H1 (cell line): ENCODE measurements at regions not wholly inside any gene's neighbourhood (a gene's known extent, or its start where the extent isn't known, plus 50 kb on each side); places are given as distances from the start of the nearest gene placed in this dataset.

Experiments
- CTCF ChIA-PET: fragments of 300-600 bp; sonication (Branson Sonifier 250); formaldehyde crosslinking; loops from one replicate; lab custom pipeline; 2021; ENCODE audit not compliant: partially characterized antibody; lab: Charles Lee
- POLR2A ChIA-PET: fragments of 300-600 bp; sonication (Branson Sonifier 250); formaldehyde crosslinking; loops from one replicate; lab custom pipeline; 2021; ENCODE audit warnings: inconsistent platforms; ENCODE audit not compliant: partially characterized antibody; lab: Charles Lee
- DNase-seq, 2 experiments: peaks; one replicate each; pipeline versions ENCODE4 v3.0.0 to v3.0.0-alpha.2; 2010 to 2022; ENCODE audit warnings: low spot score in 2 of 2, low read depth in 1 of 2, mixed read lengths in 1 of 2
- FAIRE-seq: peaks from 2 replicates; lab custom pipeline; 2011; peaks lifted over from hg19 to GRCh38; lab: Jason Lieb, UNC
- H2AFZ ChIP-seq: 2 replicates; pipeline ENCODE4 v1.8.1; 2012; ENCODE audit warnings: low read length, inconsistent platforms
- H2AK5ac ChIP-seq: 2 replicates; pipeline ENCODE4 v1.6.1; 2013; ENCODE audit warnings: low read depth, low read length
- H2BK120ac ChIP-seq: replicated peaks from 2 replicates; pipeline ENCODE3; 2013; ENCODE audit warnings: low read depth, low read length, inconsistent platforms
- H2BK12ac ChIP-seq: 2 replicates; pipeline ENCODE4 v1.6.1; 2013; ENCODE audit warnings: low read depth, low read length
- H2BK15ac ChIP-seq: 2 replicates; pipeline ENCODE4 v1.6.1; 2013; ENCODE audit warnings: low read length
- H2BK20ac ChIP-seq: 2 replicates; pipeline ENCODE4 v1.6.1; 2013; ENCODE audit warnings: low read length
- H2BK5ac ChIP-seq: 2 replicates; pipeline ENCODE4 v1.6.1; 2013; ENCODE audit warnings: low read depth, low read length
- H3K14ac ChIP-seq: 2 replicates; pipeline ENCODE4 v1.6.1; 2013; ENCODE audit warnings: inconsistent platforms; ENCODE audit not compliant: insufficient read length
- H3K18ac ChIP-seq: 2 replicates; pipeline ENCODE4 v1.6.1; 2013; ENCODE audit warnings: low read length; ENCODE audit errors: extremely low read depth
- H3K23ac ChIP-seq: 2 replicates; pipeline ENCODE4 v1.6.1; 2013; ENCODE audit warnings: inconsistent platforms; ENCODE audit not compliant: insufficient read length
- H3K23me2 ChIP-seq: 2 replicates; pipeline ENCODE4 v1.6.1; 2013; ENCODE audit warnings: low read depth, low read length
- H3K27ac ChIP-seq: 2 replicates; pipeline ENCODE4 v1.6.1; 2011; ENCODE audit warnings: low read depth, low read length, inconsistent platforms
- H3K27me3 ChIP-seq, 4 experiments: replicated peaks in 1 of 4; 1 replicate in 1 of 4; 2 replicates in 3 of 4; pipeline versions ENCODE4 v1.6.1 to v1.8.1; 2011 to 2013; ENCODE audit warnings: low read length in 3 of 4, mild to moderate bottlenecking in 3 of 4, inconsistent platforms in 2 of 4, mixed read lengths in 2 of 4, moderate library complexity in 1 of 4; ENCODE audit not compliant: control insufficient read depth in 3 of 4, insufficient read depth in 3 of 4; ENCODE audit errors: extremely low read depth in 1 of 4
- H3K36me3 ChIP-seq, 4 experiments: 2 replicates each; pipeline versions ENCODE4 v1.6.1 to v1.8.1; 2011 to 2013; ENCODE audit warnings: mild to moderate bottlenecking in 4 of 4, low read length in 3 of 4, moderate library complexity in 2 of 4, control low read depth in 1 of 4, inconsistent platforms in 1 of 4; ENCODE audit not compliant: insufficient read depth in 4 of 4, control insufficient read depth in 2 of 4
- H3K4ac ChIP-seq: replicated peaks from 2 replicates; pipeline ENCODE3; 2013; ENCODE audit warnings: low read length, low read depth, mixed read lengths, inconsistent platforms; ENCODE audit not compliant: insufficient read length
- H3K4me1 ChIP-seq, 4 experiments: replicated peaks in 1 of 4; 1 replicate in 1 of 4; 2 replicates in 3 of 4; pipeline versions ENCODE4 v1.6.1 to v1.8.1; 2011 to 2013; ENCODE audit warnings: low read length in 3 of 4, inconsistent platforms in 2 of 4, mixed read lengths in 1 of 4; ENCODE audit not compliant: insufficient read depth in 4 of 4, control insufficient read depth in 3 of 4
- H3K4me2 ChIP-seq, 2 experiments: 2 replicates each; pipeline versions ENCODE4 v1.6.1 to v1.8.1; 2011 to 2013; ENCODE audit warnings: low read depth in 2 of 2, low read length in 2 of 2, control low read depth in 1 of 2, inconsistent platforms in 1 of 2, mild to moderate bottlenecking in 1 of 2; ENCODE audit not compliant: insufficient read depth in 1 of 2
- H3K4me3 ChIP-seq, 4 experiments: fragments of 200-600, 300-600 bp in 1 of 4; sonication (generic), shearing (Covaris generic), sonication (Bioruptor Twin) in 1 of 4; 2 replicates each; pipeline versions ENCODE4 v1.5.1 to v1.8.1; 2011 to 2016; ENCODE audit warnings: low read length in 4 of 4, low read depth in 3 of 4, control low read depth in 2 of 4, inconsistent platforms in 2 of 4, mild to moderate bottlenecking in 2 of 4, mixed read lengths in 1 of 4, moderate library complexity in 1 of 4; ENCODE audit not compliant: insufficient read depth in 2 of 4; ENCODE audit errors: extremely low read depth in 1 of 4
- H3K56ac ChIP-seq: replicated peaks from 2 replicates; pipeline ENCODE3; 2013; ENCODE audit warnings: low read depth, mild to moderate bottlenecking, mixed read lengths, low read length, inconsistent platforms; ENCODE audit not compliant: insufficient read length
- H3K79me1 ChIP-seq: 2 replicates; pipeline ENCODE4 v1.6.1; 2013; ENCODE audit warnings: low read depth, low read length, control low read depth
- H3K79me2 ChIP-seq, 2 experiments: 2 replicates each; pipeline versions ENCODE4 v1.6.1 to v1.8.1; 2012 to 2013; ENCODE audit warnings: low read length in 2 of 2, mild to moderate bottlenecking in 2 of 2, inconsistent platforms in 1 of 2; ENCODE audit not compliant: insufficient read depth in 2 of 2, control insufficient read depth in 1 of 2
- H3K9ac ChIP-seq, 4 experiments: replicated peaks in 1 of 4; 1 replicate in 1 of 4; 2 replicates in 3 of 4; pipeline versions ENCODE4 v1.6.1 to v1.8.1; 2011 to 2013; ENCODE audit warnings: low read depth in 3 of 4, low read length in 3 of 4, control low read depth in 2 of 4, mild to moderate bottlenecking in 2 of 4, moderate library complexity in 2 of 4, inconsistent platforms in 1 of 4; ENCODE audit errors: extremely low read depth in 1 of 4
- H3K9me3 ChIP-seq, 2 experiments: 2 replicates each; pipeline versions ENCODE4 v1.6.1 to v1.8.1; 2012 to 2013; ENCODE audit warnings: mild to moderate bottlenecking in 2 of 2, moderate library complexity in 2 of 2, control low read depth in 1 of 2, inconsistent platforms in 1 of 2, low read depth in 1 of 2, low read length in 1 of 2, mixed read lengths in 1 of 2; ENCODE audit not compliant: insufficient read depth in 2 of 2
- H4K20me1 ChIP-seq, 2 experiments: replicated peaks in 1 of 2; 2 replicates each; pipeline versions ENCODE3 to v1.8.1; 2011 to 2013; ENCODE audit warnings: inconsistent platforms in 2 of 2, low read length in 2 of 2, mild to moderate bottlenecking in 1 of 2; ENCODE audit not compliant: insufficient read depth in 2 of 2, control insufficient read depth in 1 of 2
- H4K5ac ChIP-seq: 2 replicates; pipeline ENCODE4 v1.6.1; 2013; ENCODE audit warnings: low read length, low read depth, mixed read lengths, inconsistent platforms; ENCODE audit not compliant: insufficient read length
- H4K8ac ChIP-seq: 2 replicates; pipeline ENCODE4 v1.8.0; 2013; ENCODE audit warnings: mild to moderate bottlenecking, moderate library complexity, low read length, inconsistent platforms; ENCODE audit not compliant: insufficient read depth; ENCODE audit errors: extremely low read depth
- H4K91ac ChIP-seq: replicated peaks from 2 replicates; pipeline ENCODE3; 2013; ENCODE audit warnings: low read length, mixed read lengths, inconsistent platforms; ENCODE audit not compliant: insufficient read length
- BRCA1 ChIP-seq: IDR thresholded peaks from 2 replicates; pipeline ENCODE4 v1.6.1; 2012; ENCODE audit warnings: low read depth, low read length, improper control_type of control experiment
- CBX5 ChIP-seq: fragments of 300-800, 300-1000 bp; sonication (generic); IDR thresholded peaks from 2 replicates; pipeline ENCODE4 v1.7.1; 2016; ENCODE audit warnings: antibody characterized with exemption, low read length, low read depth
- CREB1 ChIP-seq: IDR thresholded peaks from 2 replicates; pipeline ENCODE4 v1.6.1; 2012; ENCODE audit warnings: inconsistent platforms
- CTBP2 ChIP-seq: IDR thresholded peaks from 2 replicates; pipeline ENCODE4 v1.7.0; 2011; ENCODE audit warnings: borderline replicate concordance, mild to moderate bottlenecking, moderate library complexity, mixed read lengths, low read length; ENCODE audit not compliant: insufficient read depth, insufficient read length
- EP300 ChIP-seq, 2 experiments: IDR thresholded peaks; 1 replicate in 1 of 2; 2 replicates in 1 of 2; pipeline ENCODE4 v1.6.1; 2011 to 2012; ENCODE audit warnings: low read depth in 2 of 2, low read length in 2 of 2, mild to moderate bottlenecking in 2 of 2, borderline replicate concordance in 1 of 2, inconsistent platforms in 1 of 2, moderate library complexity in 1 of 2
- GTF2F1 ChIP-seq: IDR thresholded peaks from 2 replicates; pipeline ENCODE4 v1.6.1; 2012; ENCODE audit warnings: low read depth, low read length, improper control_type of control experiment, borderline replicate concordance
- KDM1A ChIP-seq: fragments of 200-600, 300-600 bp; sonication (generic); IDR thresholded peaks from 2 replicates; pipeline ENCODE4 v1.7.1; 2016; ENCODE audit warnings: mild to moderate bottlenecking, low read length, borderline replicate concordance
- RBBP5 ChIP-seq: IDR thresholded peaks from 2 replicates; pipeline ENCODE4 v1.7.1; 2012; ENCODE audit warnings: low read depth, mild to moderate bottlenecking, inconsistent platforms, low read length, moderate library complexity, borderline replicate concordance
- RNF2 ChIP-seq: fragments of 200-900, 300-1000 bp; sonication (generic); IDR thresholded peaks from 2 replicates; pipeline ENCODE4 v1.7.1; 2016; ENCODE audit warnings: borderline replicate concordance, low read depth, mild to moderate bottlenecking, antibody characterized with exemption, low read length; ENCODE audit not compliant: poor library complexity, severe bottlenecking; ENCODE audit errors: missing control alignments
- RXRA ChIP-seq: IDR thresholded peaks from 2 replicates; pipeline ENCODE4 v1.6.1; 2011; ENCODE audit warnings: low read depth, mild to moderate bottlenecking, low read length, moderate library complexity; ENCODE audit not compliant: insufficient read depth
- SIX5 ChIP-seq: IDR thresholded peaks from 2 replicates; pipeline ENCODE4 v1.6.1; 2011; ENCODE audit warnings: mild to moderate bottlenecking, low read depth, low read length
- SP4 ChIP-seq: IDR thresholded peaks from 2 replicates; pipeline ENCODE4 v1.6.1; 2012; ENCODE audit warnings: low read length, inconsistent platforms
- ZNF274 ChIP-seq: IDR thresholded peaks from 2 replicates; pipeline ENCODE4 v1.7.0; 2012; ENCODE audit warnings: low read length, borderline replicate concordance; ENCODE audit errors: extremely low read depth
- WGBS, 2 experiments: shearing (Covaris generic) in 1 of 2; methylation state at CpG; one replicate each; pipeline versions ENCODE4 v1.1.6 to v1.1.7; 2013 to 2015; ENCODE audit warnings: low lambda C conversion rate in 2 of 2, mixed read lengths in 2 of 2, inconsistent platforms in 1 of 2, low coverage in 1 of 2, missing lambda C conversion rate in 1 of 2; ENCODE audit not compliant: insufficient replicate concordance in 2 of 2, insufficient coverage in 1 of 2, insufficient read length in 1 of 2; ENCODE audit errors: extremely low coverage in 1 of 2, missing lambda C conversion rate in 1 of 2; 5-methylcytosine and 5-hydroxymethylcytosine counted together

GRCh38 chr11:119934866-119935265 lies 203.0 kb downstream of the TRIM29 start:
- POLR2A ChIA-PET = no interaction called here
- no peaks in the 10 kb centered on the region for H4K20me1 ChIP-seq
- no peak for DNase-seq
- 0 out of 2 replicates have a peak overlapping the region, but pooled peaks have one; percentile 51 for H2BK15ac ChIP-seq
- CTCF ChIA-PET = interaction anchor here (0.6 to 2.0 kb wide), 11 partner anchors 18 to 362 kb away, joined by 3 to 6 read pairs (median 3); partner anchors contain the start of gene NECTIN1
- H4K8ac ChIP-seq = no peak overlapping the region; the same call in 1 of the 2 replicates
- WGBS, 2 experiments = 75% methylated on average over 5 of the region's 5 CpGs; no CpG with 5 or more reads in 1 of the 2 experiments
- H4K5ac ChIP-seq = no peak overlapping the region
- peaks cover 3 to 22% (median 11%) of the 10 kb centered on the region in 4 experiments for H3K4me1 ChIP-seq
- no peak overlapping the region for H2AK5ac ChIP-seq
- no peak overlapping the region for H3K14ac ChIP-seq
- H2BK120ac ChIP-seq = no peak overlapping the region
- no peaks in the 10 kb centered on the region for H3K79me2 ChIP-seq
- H2BK12ac ChIP-seq = no peak overlapping the region; the same call in 1 of the 2 replicates
- no peaks in the 10 kb centered on the region for H3K23me2 ChIP-seq
- no peak overlapping the region for H3K4me3 ChIP-seq
- H3K4me2 ChIP-seq = no peak overlapping the region
- H4K91ac ChIP-seq = peak overlapping the region; percentile 4
- H3K9me3 ChIP-seq = no peaks in the 10 kb centered on the region
- no peak for FAIRE-seq
- no peak overlapping the region for H3K4ac ChIP-seq
- no peak for TF ChIP-seq RNF2
- TF ChIP-seq SIX5 = no peak
- no peak for TF ChIP-seq CBX5
- no peak for TF ChIP-seq GTF2F1
- TF ChIP-seq RBBP5 = no peak
- TF ChIP-seq BRCA1 = no peak
- no peak for TF ChIP-seq CTBP2
- TF ChIP-seq KDM1A = no peak
- no peak for TF ChIP-seq EP300 (IDR thresholded peaks at IDR 0.05; ENCODE audit: borderline replicate concordance in 1 of 2, low read depth in 2 of 2, low read length in 2 of 2)
- TF ChIP-seq RXRA = no peak
- no peak for TF ChIP-seq SP4
- TF ChIP-seq CREB1 = no peak
- TF ChIP-seq ZNF274 = no peak
- H3K27me3 ChIP-seq = no peaks in the 10 kb centered on the region; a peak in 1 of 7 replicates
- H3K27ac ChIP-seq = no peak overlapping the region
- no peak overlapping the region for H2BK5ac ChIP-seq
- H3K23ac ChIP-seq = no peak overlapping the region
- no peaks in the 10 kb centered on the region for H3K79me1 ChIP-seq
- H2AFZ ChIP-seq = no peak overlapping the region
- H3K9ac ChIP-seq = no peak overlapping the region
- peak overlapping the region; percentile 33; the same call in 1 of the 2 replicates for H3K18ac ChIP-seq
- H3K36me3 ChIP-seq = no peaks in the 10 kb centered on the region
- no peak overlapping the region; the same call in 1 of the 2 replicates for H2BK20ac ChIP-seq
- no peak overlapping the region for H3K56ac ChIP-seq
